MM.1S (cell line): ENCODE measurements at regions not wholly inside any gene's neighbourhood (a gene's known extent, or its start where the extent isn't known, plus 50 kb on each side); places are given as distances from the start of the nearest gene placed in this dataset.

Source experiments
- DNase-seq: peaks from one replicate; pipeline ENCODE4 v3.0.0-alpha.2; 2015
- H2AFZ ChIP-seq: fragments of 300-600 bp; sonication (generic); 2 replicates; pipeline ENCODE4 v1.6.0; 2016; ENCODE audit warnings: antibody characterized with exemption, low read length
- H3F3A ChIP-seq: fragments of 300-600 bp; sonication (generic); 2 replicates; pipeline ENCODE4 v1.6.1; 2016; ENCODE audit warnings: mild to moderate bottlenecking, antibody characterized with exemption, low read length, moderate library complexity, mixed read lengths; ENCODE audit not compliant: insufficient read depth
- H3K27ac ChIP-seq: fragments of 300-600 bp; sonication (generic); 2 replicates; pipeline ENCODE4 v1.5.1; 2016; ENCODE audit warnings: mild to moderate bottlenecking, low read length
- H3K27me3 ChIP-seq: fragments of 300-600 bp; sonication (generic); replicated peaks from 2 replicates; pipeline ENCODE4 v1.6.0; 2016; ENCODE audit warnings: low read length; ENCODE audit not compliant: insufficient read depth
- H3K36me3 ChIP-seq: fragments of 300-600 bp; sonication (generic); replicated peaks from 2 replicates; pipeline ENCODE4 v1.6.1; 2016; ENCODE audit warnings: mild to moderate bottlenecking, low read length, mixed read lengths; ENCODE audit not compliant: insufficient read depth
- H3K4me1 ChIP-seq: fragments of 300-600 bp; sonication (generic); 2 replicates; pipeline ENCODE4 v1.6.1; 2016; ENCODE audit warnings: low read length, mixed read lengths
- H3K4me2 ChIP-seq: fragments of 300-600 bp; sonication (generic); 2 replicates; pipeline ENCODE4 v1.6.0; 2016; ENCODE audit warnings: low read depth, low read length
- H3K4me3 ChIP-seq: fragments of 300-600 bp; sonication (generic); 2 replicates; pipeline ENCODE4 v1.5.1; 2016; ENCODE audit warnings: low read length, mixed read lengths
- H3K79me2 ChIP-seq: fragments of 300-600 bp; sonication (generic); 2 replicates; pipeline ENCODE4 v1.6.1; 2016; ENCODE audit warnings: mixed run types, low read length, mixed read lengths
- H3K9ac ChIP-seq: fragments of 300-600 bp; sonication (generic); 2 replicates; pipeline ENCODE4 v1.6.1; 2016; ENCODE audit warnings: low read length, mixed read lengths
- H3K9me2 ChIP-seq: fragments of 300-600 bp; sonication (generic); replicated peaks from 2 replicates; pipeline ENCODE4 v1.6.1; 2016; ENCODE audit warnings: mild to moderate bottlenecking, low read length, mixed read lengths; ENCODE audit not compliant: insufficient read depth
- H3K9me3 ChIP-seq: fragments of 300-600 bp; sonication (generic); replicated peaks from 2 replicates; pipeline ENCODE4 v1.6.1; 2016; ENCODE audit warnings: mild to moderate bottlenecking, low read length, mixed read lengths; ENCODE audit not compliant: insufficient read depth
- H4K20me1 ChIP-seq: fragments of 300-600 bp; sonication (generic); 2 replicates; pipeline ENCODE4 v1.6.1; 2016; ENCODE audit warnings: mild to moderate bottlenecking, low read length, moderate library complexity, mixed read lengths; ENCODE audit not compliant: insufficient read depth
- EZH2 ChIP-seq: fragments of 300-600 bp; sonication (generic); optimal IDR thresholded peaks from 2 replicates; pipeline ENCODE3; 2017; ENCODE audit warnings: low read depth, mild to moderate bottlenecking, antibody characterized with exemption, low read length, mixed read lengths
- EZH2phosphoT487 ChIP-seq: fragments of 300-600 bp; sonication (generic); IDR thresholded peaks from 2 replicates; pipeline ENCODE4 v1.6.1; 2018; ENCODE audit warnings: antibody characterized with exemption, low read length
- TF ChIP-seq, protein P1 (sequence below): fragments of 300-600 bp; sonication (generic); IDR thresholded peaks from 2 replicates; pipeline ENCODE4 v1.5.1; 2016; ENCODE audit warnings: antibody characterized with exemption, low read length, mixed read lengths

DNA sequence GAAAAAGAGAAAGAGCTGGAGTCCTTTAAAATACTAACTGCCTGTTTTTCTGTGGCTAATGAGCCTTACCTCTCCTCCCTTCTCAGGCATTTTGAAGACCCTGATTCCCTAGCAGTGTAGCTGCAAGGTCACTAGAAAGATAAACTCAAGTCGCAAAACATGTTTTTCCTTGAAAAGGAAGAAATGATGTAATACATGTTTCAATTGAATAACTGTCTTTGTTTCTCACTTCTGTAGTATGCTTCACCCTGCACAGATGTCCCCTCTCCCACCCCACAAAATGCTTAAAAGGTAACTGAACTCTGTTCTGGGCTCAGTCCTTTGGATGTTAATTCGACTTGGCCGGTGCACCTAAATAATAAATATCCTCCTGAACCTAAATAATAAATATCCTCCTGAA, 1350.3 kb downstream of the TMEM121 start:
- Histone ChIP-seq H3K79me2 (no peaks in the 10 kb centered on the region), H3K9me2 (no peaks in the 10 kb centered on the region), H3K27ac (no peak overlapping the region), H3K36me3 (no peaks in the 10 kb centered on the region), H3K4me2 (no peak overlapping the region), H3K27me3 (no peaks in the 10 kb centered on the region; the same call in 1 of the 2 replicates), H3K4me3 (no peak overlapping the region), H3K9ac (no peak overlapping the region), H4K20me1 (no peaks in the 10 kb centered on the region), H2AFZ (no peak overlapping the region), H3K9me3 (no peaks in the 10 kb centered on the region), H3F3A (no peaks in the 10 kb centered on the region), H3K4me1 (no peaks in the 10 kb centered on the region)
- DNase-seq = no peak
- TF ChIP-seq, protein P1, sequence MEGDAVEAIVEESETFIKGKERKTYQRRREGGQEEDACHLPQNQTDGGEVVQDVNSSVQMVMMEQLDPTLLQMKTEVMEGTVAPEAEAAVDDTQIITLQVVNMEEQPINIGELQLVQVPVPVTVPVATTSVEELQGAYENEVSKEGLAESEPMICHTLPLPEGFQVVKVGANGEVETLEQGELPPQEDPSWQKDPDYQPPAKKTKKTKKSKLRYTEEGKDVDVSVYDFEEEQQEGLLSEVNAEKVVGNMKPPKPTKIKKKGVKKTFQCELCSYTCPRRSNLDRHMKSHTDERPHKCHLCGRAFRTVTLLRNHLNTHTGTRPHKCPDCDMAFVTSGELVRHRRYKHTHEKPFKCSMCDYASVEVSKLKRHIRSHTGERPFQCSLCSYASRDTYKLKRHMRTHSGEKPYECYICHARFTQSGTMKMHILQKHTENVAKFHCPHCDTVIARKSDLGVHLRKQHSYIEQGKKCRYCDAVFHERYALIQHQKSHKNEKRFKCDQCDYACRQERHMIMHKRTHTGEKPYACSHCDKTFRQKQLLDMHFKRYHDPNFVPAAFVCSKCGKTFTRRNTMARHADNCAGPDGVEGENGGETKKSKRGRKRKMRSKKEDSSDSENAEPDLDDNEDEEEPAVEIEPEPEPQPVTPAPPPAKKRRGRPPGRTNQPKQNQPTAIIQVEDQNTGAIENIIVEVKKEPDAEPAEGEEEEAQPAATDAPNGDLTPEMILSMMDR = no peak
- TF ChIP-seq EZH2phosphoT487 (no peak), EZH2 (no peak)

DNA sequence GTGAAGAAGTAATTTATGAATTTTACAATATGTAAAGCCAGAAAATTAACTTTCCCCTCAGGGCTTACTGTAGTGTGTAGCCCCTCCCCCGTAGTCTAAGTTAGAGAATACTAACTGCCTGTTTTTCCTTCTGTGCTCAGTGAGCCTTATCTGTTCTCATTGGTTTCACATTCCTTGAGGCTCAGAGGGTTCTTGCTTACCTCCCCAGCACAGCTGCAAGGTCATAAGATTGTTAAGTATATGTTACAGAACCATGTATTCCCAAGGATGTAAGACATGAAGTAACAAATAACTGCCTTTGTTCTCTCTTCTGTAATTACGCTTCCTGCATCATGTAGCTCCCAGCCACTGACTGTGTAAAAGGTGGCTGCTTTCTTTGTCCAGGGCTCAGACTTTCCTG, 1351.1 kb downstream of the TMEM121 start:
- Histone ChIP-seq H4K20me1 (no peaks in the 10 kb centered on the region), H3K36me3 (no peaks in the 10 kb centered on the region), H2AFZ (no peak overlapping the region), H3K27me3 (no peaks in the 10 kb centered on the region; the same call in 1 of the 2 replicates), H3K9ac (no peak overlapping the region), H3F3A (no peaks in the 10 kb centered on the region), H3K79me2 (no peaks in the 10 kb centered on the region), H3K9me2 (no peaks in the 10 kb centered on the region), H3K27ac (no peak overlapping the region), H3K4me2 (no peak overlapping the region), H3K9me3 (no peaks in the 10 kb centered on the region), H3K4me3 (no peak overlapping the region), H3K4me1 (no peaks in the 10 kb centered on the region)
- no peak for DNase-seq
- TF ChIP-seq EZH2 = no peak
- TF ChIP-seq, protein P1 = no peak
- no peak for TF ChIP-seq EZH2phosphoT487

DNA sequence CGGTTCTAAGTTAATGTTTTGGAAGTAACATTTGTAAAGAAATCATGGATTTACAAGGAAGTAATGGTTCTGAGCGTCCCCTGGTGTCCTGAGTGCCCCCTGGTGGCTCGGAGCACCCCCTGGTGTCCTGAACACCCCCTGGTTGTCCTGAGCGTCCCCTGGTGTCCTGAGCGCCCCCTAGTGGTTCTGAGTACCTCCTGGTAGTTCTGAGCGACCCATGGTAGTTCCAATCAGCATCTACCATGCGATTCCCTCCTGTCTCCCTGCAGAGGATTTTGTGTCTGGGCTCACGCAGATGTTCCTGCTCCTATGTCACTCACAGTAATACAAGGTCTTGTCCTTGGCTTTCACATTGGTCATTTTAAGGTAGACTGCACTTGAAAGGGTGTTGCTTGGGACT, 1352.9 kb downstream of the TMEM121 start:
- peak; percentile 63 for DNase-seq
- H3K27me3 ChIP-seq = no peaks in the 10 kb centered on the region; the same call in 1 of the 2 replicates
- H2AFZ ChIP-seq = no peak overlapping the region
- H3K27ac ChIP-seq = no peak overlapping the region
- no peak overlapping the region for H3K4me3 ChIP-seq
- H3K9ac ChIP-seq = no peak overlapping the region
- no peaks in the 10 kb centered on the region for H4K20me1 ChIP-seq
- no peaks in the 10 kb centered on the region for H3K9me3 ChIP-seq
- no peak for TF ChIP-seq EZH2
- TF ChIP-seq, protein P1 = peak; percentile 67
- TF ChIP-seq EZH2phosphoT487 = no peak
- no peaks in the 10 kb centered on the region for H3F3A ChIP-seq
- H3K4me2 ChIP-seq = no peak overlapping the region
- H3K36me3 ChIP-seq = no peaks in the 10 kb centered on the region
- no peaks in the 10 kb centered on the region for H3K79me2 ChIP-seq
- no peaks in the 10 kb centered on the region for H3K9me2 ChIP-seq
- no peaks in the 10 kb centered on the region for H3K4me1 ChIP-seq
